ENCODE measurements at regions not wholly inside any gene's neighbourhood (a gene's known extent, or its start where the extent isn't known, plus 50 kb on each side); places are given as distances from the start of the nearest gene placed in this dataset.

DNA sequence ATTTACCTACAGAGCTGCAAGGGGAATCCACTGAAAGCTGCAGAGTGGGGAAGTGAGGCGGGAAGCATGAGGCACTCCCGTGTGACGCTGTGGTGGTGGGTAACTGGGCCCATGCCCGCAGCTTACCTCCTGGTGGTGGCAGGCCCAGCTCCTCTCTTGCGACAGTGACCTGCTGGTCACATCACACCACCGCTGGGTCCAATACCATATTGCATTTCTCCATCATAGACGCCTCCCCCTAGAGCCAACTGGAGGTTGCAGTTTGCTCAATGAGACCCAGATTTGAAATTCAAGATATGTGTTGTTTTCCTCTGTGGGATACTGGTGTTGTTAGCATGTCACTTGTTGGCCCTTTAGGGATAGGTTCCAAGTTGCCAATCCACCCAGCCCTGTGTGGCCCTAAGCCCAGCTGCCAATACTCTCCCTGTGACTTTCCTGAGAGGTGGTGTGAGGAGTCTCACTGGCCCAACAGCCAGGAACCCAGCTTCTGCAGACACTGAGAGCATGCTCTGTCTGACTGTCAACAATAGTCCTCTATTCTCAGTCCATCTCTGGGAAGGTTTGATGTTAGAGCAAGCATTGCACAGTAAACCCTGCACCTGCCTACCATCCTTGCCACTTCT lies 428.3 kb downstream of the GADD45G start:
- no peak overlapping the region for H3K27ac Mint-ChIP-seq
- POLR2A ChIA-PET: no interaction called here
- H3K4me3 Mint-ChIP-seq: no peak overlapping the region
- H3K27me3 Mint-ChIP-seq: peaks cover 9% of the 10 kb centered on the region
- no peak for DNase-seq
- H3K36me3 Mint-ChIP-seq (ENCODE audit: low read depth): no peaks in the 10 kb centered on the region
- CTCF ChIA-PET: interaction anchor here (0.5 to 0.7 kb wide), 2 partner anchors 743 to 857 kb away, joined by 4 read pairs; no protein-coding TSS in a partner anchor
- H3K9me3 Mint-ChIP-seq: no peaks in the 10 kb centered on the region
- no peaks in the 10 kb centered on the region for H3K4me1 Mint-ChIP-seq

DNA sequence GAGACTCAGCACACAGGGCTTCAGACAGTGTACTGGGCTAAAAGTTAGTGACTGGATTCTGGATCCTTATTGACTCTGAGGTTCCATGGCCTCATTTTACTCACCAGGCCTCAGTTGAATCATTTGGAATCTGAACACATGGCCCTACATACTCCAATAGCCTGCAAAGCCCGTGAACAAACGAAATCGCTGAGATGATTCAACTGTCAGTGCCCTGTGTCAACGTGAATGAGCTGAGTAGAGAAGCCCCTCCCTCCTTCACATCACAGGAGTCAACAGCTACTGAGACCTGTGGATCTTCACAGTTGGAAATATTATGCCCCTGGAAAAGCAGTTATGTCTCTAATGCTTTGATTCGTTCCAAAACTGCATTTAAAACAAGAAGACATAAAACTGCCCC lies 429.3 kb downstream of the GADD45G start:
- H3K36me3 Mint-ChIP-seq (ENCODE audit: low read depth): no peaks in the 10 kb centered on the region
- DNase-seq: no peak
- no peak overlapping the region for H3K27ac Mint-ChIP-seq
- ChIA-PET POLR2A (no interaction called here), CTCF (no interaction called here)
- H3K9me3 Mint-ChIP-seq: no peaks in the 10 kb centered on the region
- H3K4me1 Mint-ChIP-seq: no peaks in the 10 kb centered on the region
- peaks cover 2% of the 10 kb centered on the region for H3K27me3 Mint-ChIP-seq
- no peak overlapping the region for H3K4me3 Mint-ChIP-seq

DNA sequence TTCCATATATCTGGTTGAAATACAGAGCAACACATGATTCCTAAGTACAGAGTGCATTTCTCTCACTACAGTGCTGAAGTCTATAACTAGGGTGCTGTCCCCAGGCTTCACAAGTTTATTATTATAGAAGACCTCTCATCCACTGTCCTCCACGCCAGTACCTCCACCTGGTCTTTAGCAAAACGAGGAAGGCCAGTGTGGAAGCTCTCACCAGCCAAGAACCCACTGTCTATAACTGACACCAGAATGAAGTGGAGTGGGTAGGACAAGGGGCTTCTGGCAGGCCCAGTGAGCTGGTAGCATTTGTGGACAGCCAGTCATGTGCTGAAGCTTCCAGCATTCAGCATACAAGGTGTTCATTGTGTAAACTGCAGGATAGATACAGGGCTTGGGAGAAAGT lies 430.7 kb downstream of the GADD45G start:
- POLR2A ChIA-PET: no interaction called here
- DNase-seq: no peak
- no peaks in the 10 kb centered on the region for H3K4me1 Mint-ChIP-seq
- no peak overlapping the region for H3K27ac Mint-ChIP-seq
- H3K27me3 Mint-ChIP-seq: peaks cover 2% of the 10 kb centered on the region
- no peaks in the 10 kb centered on the region for H3K9me3 Mint-ChIP-seq
- H3K4me3 Mint-ChIP-seq: no peak overlapping the region
- CTCF ChIA-PET: no interaction called here
- H3K36me3 Mint-ChIP-seq (ENCODE audit: low read depth): no peaks in the 10 kb centered on the region

DNA sequence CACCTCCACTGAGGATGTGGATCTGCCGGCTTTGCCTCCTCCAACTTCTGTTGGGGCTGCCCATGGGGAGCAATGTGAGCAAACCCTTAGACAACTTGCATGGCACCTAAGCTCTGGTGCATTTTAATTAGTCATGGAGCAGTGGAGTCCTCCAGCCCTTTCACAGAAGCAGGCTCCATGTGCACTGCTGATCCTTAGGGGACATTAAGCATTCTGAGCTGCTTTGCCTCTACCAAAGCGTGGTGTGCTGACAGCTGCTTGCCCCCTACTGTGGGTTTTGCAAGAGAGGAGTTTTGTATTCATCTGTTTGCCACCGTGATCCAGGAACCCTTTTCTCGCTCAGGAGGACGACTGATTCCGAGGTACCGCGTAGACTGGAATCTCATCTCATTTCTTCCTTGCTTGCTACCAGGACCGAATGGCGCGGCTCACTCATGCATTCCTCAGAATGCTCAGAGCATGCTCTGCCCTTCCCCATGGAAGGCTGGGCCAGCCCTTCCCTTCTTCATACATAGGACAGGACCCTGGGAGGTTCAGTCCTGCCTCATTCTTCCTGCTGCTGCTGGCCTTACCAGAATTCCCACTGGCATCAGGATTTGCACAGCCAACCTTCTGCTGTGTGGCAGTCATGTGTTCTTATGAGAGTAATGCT lies 432.5 kb downstream of the GADD45G start:
- H3K36me3 Mint-ChIP-seq (ENCODE audit: low read depth): no peaks in the 10 kb centered on the region
- no peaks in the 10 kb centered on the region for H3K4me1 Mint-ChIP-seq
- no peak overlapping the region for H3K4me3 Mint-ChIP-seq
- CTCF ChIA-PET: no interaction called here
- peaks cover 2% of the 10 kb centered on the region for H3K27me3 Mint-ChIP-seq
- no peak overlapping the region for H3K27ac Mint-ChIP-seq
- POLR2A ChIA-PET: no interaction called here
- H3K9me3 Mint-ChIP-seq: no peaks in the 10 kb centered on the region
- DNase-seq: no peak

DNA sequence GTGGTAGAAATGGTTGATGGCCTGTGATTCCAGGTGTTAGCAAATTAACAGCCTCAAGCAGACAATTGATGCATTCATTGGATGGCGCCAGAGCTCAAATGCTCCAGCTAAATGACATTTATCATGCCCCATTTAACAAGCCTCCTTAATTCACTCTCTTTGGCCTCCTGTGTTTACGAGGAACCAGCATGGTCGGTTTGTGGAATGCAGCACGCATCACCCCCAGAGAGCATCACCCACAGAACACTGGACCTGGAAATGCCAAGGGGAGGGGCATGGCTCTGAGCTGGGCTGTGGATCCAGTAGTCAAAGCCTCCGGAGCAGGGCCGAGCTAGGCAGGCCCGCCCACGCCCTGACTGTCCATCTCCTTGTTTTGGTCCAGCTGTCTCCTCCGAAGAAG lies 434.0 kb downstream of the GADD45G start:
- POLR2A ChIA-PET: no interaction called here
- Mint-ChIP-seq H3K9me3 (no peaks in the 10 kb centered on the region), H3K4me1 (peaks cover under 1% of the 10 kb centered on the region), H3K36me3 (ENCODE audit: low read depth) (no peaks in the 10 kb centered on the region), H3K4me3 (no peak overlapping the region), H3K27ac (no peak overlapping the region), H3K27me3 (peaks cover 2% of the 10 kb centered on the region)
- DNase-seq: no peak
- CTCF ChIA-PET: interaction anchor here (0.9 kb wide), 1 partner anchor 33 kb away, joined by 3 read pairs; no protein-coding TSS in a partner anchor

DNA sequence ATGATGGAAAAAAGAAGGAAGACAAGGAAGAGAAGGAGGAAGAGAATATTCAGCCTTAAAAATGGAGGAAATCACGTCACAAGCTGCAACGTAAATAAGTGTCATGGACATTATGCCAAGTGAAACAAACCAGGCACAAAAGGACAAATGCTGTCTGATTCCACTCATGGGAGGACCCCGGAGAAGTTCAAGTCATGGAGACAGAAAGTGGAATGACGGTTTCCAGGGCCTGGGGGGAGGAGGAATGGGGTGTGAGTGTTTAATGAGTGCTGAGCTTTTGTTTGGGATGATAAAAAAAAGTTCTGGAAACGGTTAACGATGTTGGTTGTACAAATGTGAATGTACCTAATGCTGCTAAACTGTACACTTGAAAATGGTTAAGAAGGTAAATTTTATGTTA lies 439.5 kb downstream of the GADD45G start:
- Mint-ChIP-seq H3K9me3 (no peaks in the 10 kb centered on the region), H3K36me3 (ENCODE audit: low read depth) (no peaks in the 10 kb centered on the region), H3K27me3 (peaks cover 4% of the 10 kb centered on the region), H3K4me1 (peaks cover 9% of the 10 kb centered on the region), H3K4me3 (no peak overlapping the region), H3K27ac (no peak overlapping the region)
- POLR2A ChIA-PET: no interaction called here
- CTCF ChIA-PET: interaction anchor here (0.9 kb wide), 1 partner anchor 446 kb away, joined by 3 read pairs; no protein-coding TSS in a partner anchor
- no peak for DNase-seq

DNA sequence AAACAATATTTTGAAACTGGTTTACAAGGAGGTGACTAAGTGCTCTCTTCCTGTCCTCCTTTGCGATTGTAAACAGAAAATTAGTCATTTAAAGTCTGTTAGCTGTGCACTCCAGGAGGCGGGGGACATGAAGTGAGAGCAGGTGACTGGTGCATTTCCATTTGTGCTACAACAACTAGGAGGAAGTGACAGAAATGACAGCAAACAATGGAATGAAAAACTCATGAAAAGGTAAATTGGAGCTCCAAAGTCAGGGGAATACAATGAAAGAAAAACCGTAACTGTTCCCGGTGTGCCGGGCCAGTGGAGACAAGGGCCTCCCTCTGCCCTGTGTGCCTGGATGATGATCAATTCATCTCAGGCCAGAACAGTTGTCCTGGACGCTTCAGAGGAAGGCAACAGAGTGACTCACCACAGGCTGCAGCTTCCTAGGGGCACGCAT lies 439.9 kb downstream of the GADD45G start:
- CTCF ChIA-PET: interaction anchor here (0.7 to 0.9 kb wide), 2 partner anchors 17 to 447 kb away, joined by 3 to 5 read pairs; no protein-coding TSS in a partner anchor
- Mint-ChIP-seq H3K27me3 (peaks cover 8% of the 10 kb centered on the region), H3K27ac (no peak overlapping the region), H3K4me1 (peaks cover 9% of the 10 kb centered on the region), H3K4me3 (no peak overlapping the region), H3K9me3 (no peaks in the 10 kb centered on the region), H3K36me3 (ENCODE audit: low read depth) (no peaks in the 10 kb centered on the region)
- POLR2A ChIA-PET: no interaction called here
- no peak for DNase-seq

DNA sequence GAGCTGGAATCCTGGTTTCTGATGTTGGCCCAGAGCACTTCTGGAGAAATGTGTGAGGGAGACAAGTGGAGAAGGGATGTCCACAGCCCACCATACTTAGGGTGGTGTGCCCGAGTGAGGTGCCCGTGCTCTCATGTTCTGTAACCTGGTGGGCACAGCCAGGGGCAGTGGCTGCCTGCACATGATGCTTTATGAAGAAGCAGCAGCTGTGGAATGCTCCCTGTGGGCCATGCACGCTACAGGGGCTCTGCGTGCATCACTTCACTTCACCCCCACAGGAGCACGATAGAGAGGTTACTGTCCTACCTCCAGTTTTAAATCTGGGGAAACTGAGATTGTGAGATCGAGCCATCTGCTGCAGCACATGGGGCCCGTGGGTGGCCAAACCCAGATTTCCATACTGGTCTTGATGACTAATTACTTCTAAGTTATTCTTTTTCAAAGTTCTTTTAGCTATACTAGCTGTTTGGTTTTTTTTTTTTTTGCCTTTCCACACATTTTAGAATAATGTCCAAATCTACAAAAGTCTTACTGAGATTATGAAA lies 441.6 kb downstream of the GADD45G start:
- H3K36me3 Mint-ChIP-seq (ENCODE audit: low read depth): no peaks in the 10 kb centered on the region
- H3K4me3 Mint-ChIP-seq: no peak overlapping the region
- no peak for DNase-seq
- peaks cover 9% of the 10 kb centered on the region for H3K27me3 Mint-ChIP-seq
- no peaks in the 10 kb centered on the region for H3K9me3 Mint-ChIP-seq
- H3K27ac Mint-ChIP-seq: no peak overlapping the region
- POLR2A ChIA-PET: no interaction called here
- CTCF ChIA-PET: interaction anchor here (0.6 to 1.2 kb wide), 2 partner anchors 60 to 181 kb away, joined by 3 read pairs; no protein-coding TSS in a partner anchor
- H3K4me1 Mint-ChIP-seq: peaks cover 9% of the 10 kb centered on the region

DNA sequence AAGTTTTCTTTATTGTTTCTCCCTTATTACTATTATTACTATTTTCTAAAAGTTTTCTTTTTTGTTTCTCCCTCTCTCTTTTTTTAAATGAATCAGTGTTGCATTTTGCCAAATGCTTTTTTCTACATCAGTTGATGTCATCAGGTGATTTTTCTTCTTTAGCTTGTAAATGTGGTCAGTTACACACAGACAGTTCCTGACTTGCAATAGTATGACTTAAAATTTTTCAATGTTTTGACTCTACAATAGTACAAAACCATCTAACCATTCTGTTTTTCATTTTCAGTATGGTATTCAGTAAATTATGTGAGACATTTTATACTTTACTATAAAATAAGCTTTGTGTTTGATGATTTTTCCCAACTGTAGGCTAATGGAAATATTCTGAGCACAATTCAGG lies 443.0 kb downstream of the GADD45G start:
- H3K9me3 Mint-ChIP-seq: no peaks in the 10 kb centered on the region
- no peak for DNase-seq
- no peaks in the 10 kb centered on the region for H3K36me3 Mint-ChIP-seq (ENCODE audit: low read depth)
- no peak overlapping the region for H3K4me3 Mint-ChIP-seq
- ChIA-PET POLR2A (no interaction called here), CTCF (interaction anchor here (0.6 to 0.7 kb wide), 2 partner anchors 10 to 445 kb away, joined by 3 read pairs; no protein-coding TSS in a partner anchor)
- H3K27me3 Mint-ChIP-seq: peaks cover 17% of the 10 kb centered on the region
- no peak overlapping the region for H3K27ac Mint-ChIP-seq
- peaks cover 9% of the 10 kb centered on the region for H3K4me1 Mint-ChIP-seq

DNA sequence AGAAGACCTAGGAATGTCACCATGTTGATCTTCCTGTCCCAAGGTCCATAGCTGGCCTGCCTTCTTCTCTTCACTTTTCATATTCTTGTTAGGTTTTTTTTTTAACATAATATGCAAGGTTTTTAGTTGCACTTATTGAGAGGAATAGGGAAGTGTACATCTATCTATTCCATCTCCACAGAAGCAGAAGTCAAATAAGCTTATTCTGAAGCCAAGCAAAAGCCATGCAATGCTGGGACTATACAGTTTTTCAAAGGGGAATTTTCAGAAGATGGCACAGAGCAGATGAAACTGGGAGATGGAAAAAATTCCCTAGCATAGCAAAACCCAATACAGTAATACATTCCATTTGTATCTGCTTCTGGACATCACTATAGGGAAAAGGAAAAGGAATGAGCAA lies 447.6 kb downstream of the GADD45G start:
- DNase-seq: no peak
- no peak overlapping the region for H3K27ac Mint-ChIP-seq
- peaks cover 5% of the 10 kb centered on the region for H3K9me3 Mint-ChIP-seq
- peaks cover 26% of the 10 kb centered on the region for H3K27me3 Mint-ChIP-seq
- H3K36me3 Mint-ChIP-seq (ENCODE audit: low read depth): no peaks in the 10 kb centered on the region
- no peaks in the 10 kb centered on the region for H3K4me1 Mint-ChIP-seq
- H3K4me3 Mint-ChIP-seq: no peak overlapping the region
- ChIA-PET POLR2A (no interaction called here), CTCF (interaction anchor here (1.2 to 1.7 kb wide), 2 partner anchors 10 to 450 kb away, joined by 4 read pairs; no protein-coding TSS in a partner anchor)

DNA sequence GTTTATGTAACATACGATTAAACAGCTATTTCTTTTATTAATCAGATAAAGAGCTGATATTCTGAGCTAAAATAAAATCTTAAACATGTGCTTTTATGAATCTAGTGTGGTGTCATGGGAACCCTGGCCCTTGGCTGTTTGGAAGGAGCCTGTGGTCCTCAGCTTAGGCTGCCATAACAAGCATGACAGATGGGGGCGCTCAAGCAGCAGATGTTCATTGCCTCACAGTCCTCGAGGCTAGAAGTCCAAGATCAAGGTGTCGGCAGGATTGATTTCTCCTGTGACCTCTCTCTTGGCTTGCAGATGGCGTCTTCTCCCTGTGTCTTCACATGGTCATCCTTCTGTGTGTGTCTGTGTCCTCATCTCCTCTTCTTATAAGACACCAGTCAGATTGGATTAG lies 448.2 kb downstream of the GADD45G start:
- no peaks in the 10 kb centered on the region for H3K4me1 Mint-ChIP-seq
- CTCF ChIA-PET: interaction anchor here (0.5 to 1.7 kb wide), 4 partner anchors 9 to 450 kb away, joined by 4 read pairs; no protein-coding TSS in a partner anchor
- H3K9me3 Mint-ChIP-seq: peaks cover 5% of the 10 kb centered on the region
- H3K27me3 Mint-ChIP-seq: peaks cover 26% of the 10 kb centered on the region
- POLR2A ChIA-PET: no interaction called here
- DNase-seq: peak; percentile 10
- no peak overlapping the region for H3K27ac Mint-ChIP-seq
- H3K36me3 Mint-ChIP-seq (ENCODE audit: low read depth): no peaks in the 10 kb centered on the region
- H3K4me3 Mint-ChIP-seq: no peak overlapping the region

DNA sequence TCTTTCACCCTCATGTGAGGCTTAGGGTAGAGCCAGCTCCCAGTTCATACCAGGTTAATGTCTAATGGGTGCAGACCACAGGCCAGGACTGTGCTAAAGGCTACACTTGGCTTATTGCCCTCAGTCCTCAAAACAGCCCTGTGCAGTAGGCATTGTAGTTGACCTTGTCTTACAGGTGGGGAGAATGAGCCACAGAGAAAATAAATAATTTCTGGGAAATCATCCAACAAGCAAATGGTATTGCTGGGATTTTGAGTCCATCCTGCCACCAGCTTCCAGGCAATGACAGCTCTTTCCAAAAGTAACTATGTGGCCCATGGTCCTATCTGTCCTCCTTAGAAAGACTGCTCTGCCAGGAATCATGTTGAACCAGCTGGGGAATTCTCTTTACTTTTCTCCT lies 450.0 kb downstream of the GADD45G start:
- H3K27me3 Mint-ChIP-seq: peaks cover 18% of the 10 kb centered on the region
- POLR2A ChIA-PET: no interaction called here
- no peak for DNase-seq

DNA sequence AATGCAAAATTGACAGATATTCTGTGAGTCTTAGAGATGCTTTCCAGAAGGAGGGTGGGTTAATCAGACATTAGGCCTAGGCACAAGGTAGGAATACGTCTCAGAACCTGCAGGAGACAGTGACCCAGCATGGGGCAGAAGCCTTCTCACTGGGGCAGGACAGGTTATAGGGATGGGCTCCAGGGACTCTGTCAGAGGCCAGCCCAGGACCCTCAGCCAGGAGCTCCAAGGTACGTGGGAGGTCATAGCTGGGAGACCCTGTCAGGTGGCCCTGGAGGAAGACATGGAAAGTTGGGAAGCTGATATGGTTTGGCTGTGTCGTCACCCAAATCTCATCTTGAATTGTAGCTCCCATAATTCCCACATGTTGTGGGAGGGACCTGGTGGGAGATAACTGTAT lies 450.4 kb downstream of the GADD45G start:
- Mint-ChIP-seq H3K36me3 (ENCODE audit: low read depth) (no peaks in the 10 kb centered on the region), H3K27me3 (peaks cover 17% of the 10 kb centered on the region), H3K9me3 (peaks cover 5% of the 10 kb centered on the region), H3K27ac (no peak overlapping the region), H3K4me1 (no peaks in the 10 kb centered on the region), H3K4me3 (no peak overlapping the region)
- no peak for DNase-seq
- ChIA-PET POLR2A (no interaction called here), CTCF (interaction anchor here (1.3 to 1.5 kb wide), 2 partner anchors 8 to 24 kb away, joined by 3 read pairs; no protein-coding TSS in a partner anchor)

More for the DNA sequence above, 450.0 kb downstream of the GADD45G start:
- Mint-ChIP-seq H3K36me3 (ENCODE audit: low read depth) (no peaks in the 10 kb centered on the region), H3K4me3 (no peak overlapping the region), H3K4me1 (no peaks in the 10 kb centered on the region), H3K9me3 (peaks cover 5% of the 10 kb centered on the region), H3K27ac (no peak overlapping the region)
- CTCF ChIA-PET: interaction anchor here (1.3 to 1.5 kb wide), 2 partner anchors 9 to 24 kb away, joined by 3 read pairs; no protein-coding TSS in a partner anchor

Measured in activated CD4-positive, alpha-beta T cell treated with anti-CD3 and anti-CD28 coated beads, Interleukin-2, amount 10 ng/mL, durations not matched to agents 7 days and 5 days (primary cell).